ENCODE measurements at regions not wholly inside any gene's neighbourhood (a gene's known extent, or its start where the extent isn't known, plus 50 kb on each side); places are given as distances from the start of the nearest gene placed in this dataset.

DNA sequence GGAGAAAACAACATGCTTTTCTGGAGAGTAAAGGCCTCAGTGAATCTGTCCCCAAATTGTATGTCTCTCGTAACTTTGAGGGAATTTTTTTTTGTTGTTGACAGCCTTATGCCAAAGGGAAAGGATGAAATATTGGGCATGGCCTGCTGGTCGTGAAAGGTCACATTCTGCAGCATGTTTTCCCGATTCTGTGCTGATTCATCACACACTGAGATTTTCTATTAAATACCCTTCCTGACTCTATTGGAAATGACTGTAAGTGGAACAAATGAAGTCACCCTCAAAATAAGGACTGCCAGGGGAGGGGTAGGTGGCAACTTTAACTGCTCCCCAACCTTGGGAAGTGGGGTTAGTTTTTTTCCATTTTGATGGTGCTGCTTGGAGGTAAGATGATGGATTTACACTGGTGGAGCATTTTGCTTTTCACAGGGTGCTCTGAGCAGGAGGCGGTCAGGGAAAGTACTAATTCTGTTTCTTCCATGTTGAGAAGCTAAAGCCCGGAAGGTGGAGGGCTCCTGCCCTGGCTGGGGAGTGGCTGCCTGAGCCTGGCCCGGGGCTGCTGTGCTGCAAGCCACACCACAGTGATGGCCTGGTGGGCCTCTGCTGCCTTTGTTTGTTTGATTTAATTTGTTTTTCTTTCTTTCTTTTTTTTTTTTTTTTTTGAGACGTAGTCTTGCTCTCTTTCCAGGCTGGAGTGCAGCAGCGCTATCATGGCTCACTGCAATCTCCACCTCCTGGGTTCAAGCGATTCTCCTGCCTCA lies 116.8 kb upstream of the SPATA13 start:
- DNase-seq: no peak
- Histone ChIP-seq H3K9me3 (ENCODE audit: severe bottlenecking) (peaks cover 6% of the 10 kb centered on the region), H3K27ac (no peak overlapping the region), H3K36me3 (no peaks in the 10 kb centered on the region), H3K4me3 (ENCODE audit: low read depth, low read length) (no peak overlapping the region), H3K27me3 (ENCODE audit: insufficient read depth, low read depth, severe bottlenecking) (no peaks in the 10 kb centered on the region)
- TF ChIP-seq CTCF (IDR thresholded peaks at IDR 0.05; ENCODE audit: low read depth, low read length): no peak

DNA sequence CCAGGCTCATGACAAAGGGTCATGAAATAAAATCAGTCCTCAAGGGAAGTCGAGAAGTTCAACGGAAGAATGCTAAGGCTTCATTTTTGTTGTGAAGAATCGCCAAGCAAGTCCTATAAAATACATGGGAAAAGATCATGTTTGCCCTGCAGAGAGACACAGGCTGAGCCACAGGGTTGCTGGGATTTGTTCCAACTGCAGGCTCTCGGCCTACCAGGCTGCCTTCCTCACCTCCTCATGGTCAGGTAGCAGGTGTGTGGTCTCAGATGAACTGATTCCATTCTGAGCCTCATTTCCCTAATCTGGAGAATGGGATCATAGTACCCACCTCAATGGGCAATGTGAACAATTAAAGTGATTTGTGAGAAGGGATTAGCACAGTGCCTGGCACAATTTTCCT lies 114.9 kb upstream of the SPATA13 start:
- Histone ChIP-seq H3K27ac (no peak overlapping the region), H3K4me3 (ENCODE audit: low read depth, low read length) (no peak overlapping the region), H3K9me3 (ENCODE audit: severe bottlenecking) (peaks cover 6% of the 10 kb centered on the region), H3K27me3 (ENCODE audit: insufficient read depth, low read depth, severe bottlenecking) (no peaks in the 10 kb centered on the region), H3K36me3 (no peaks in the 10 kb centered on the region)
- DNase-seq: no peak
- TF ChIP-seq CTCF (IDR thresholded peaks at IDR 0.05; ENCODE audit: low read depth, low read length): no peak

DNA sequence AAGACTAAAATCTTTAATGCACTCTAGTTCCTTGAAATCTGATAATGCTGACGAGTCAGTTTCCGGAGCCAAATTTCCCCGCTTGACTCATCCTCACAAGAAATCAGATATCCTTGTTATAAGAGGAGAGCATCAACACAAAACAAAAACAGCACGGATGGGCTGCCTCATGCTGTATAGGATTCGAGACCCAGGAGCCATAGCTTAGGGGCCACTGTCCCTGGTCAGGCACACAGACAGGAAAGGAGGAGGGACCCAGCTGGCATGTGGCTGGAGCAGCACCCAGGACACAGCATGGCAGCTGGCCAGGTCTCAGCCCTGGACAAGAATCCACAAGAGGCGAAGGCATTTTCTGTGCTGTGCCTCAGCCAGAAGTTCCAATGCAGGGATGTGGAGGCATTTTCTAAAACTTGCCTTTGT lies 110.2 kb upstream of the SPATA13 start:
- no peak for DNase-seq
- peaks cover 6% of the 10 kb centered on the region for H3K9me3 ChIP-seq (ENCODE audit: severe bottlenecking)
- H3K27me3 ChIP-seq (ENCODE audit: insufficient read depth, low read depth, severe bottlenecking): no peaks in the 10 kb centered on the region
- H3K36me3 ChIP-seq: no peaks in the 10 kb centered on the region
- no peak overlapping the region for H3K27ac ChIP-seq
- TF ChIP-seq CTCF (IDR thresholded peaks at IDR 0.05; ENCODE audit: low read depth, low read length): no peak
- H3K4me3 ChIP-seq (ENCODE audit: low read depth, low read length): no peak overlapping the region

DNA sequence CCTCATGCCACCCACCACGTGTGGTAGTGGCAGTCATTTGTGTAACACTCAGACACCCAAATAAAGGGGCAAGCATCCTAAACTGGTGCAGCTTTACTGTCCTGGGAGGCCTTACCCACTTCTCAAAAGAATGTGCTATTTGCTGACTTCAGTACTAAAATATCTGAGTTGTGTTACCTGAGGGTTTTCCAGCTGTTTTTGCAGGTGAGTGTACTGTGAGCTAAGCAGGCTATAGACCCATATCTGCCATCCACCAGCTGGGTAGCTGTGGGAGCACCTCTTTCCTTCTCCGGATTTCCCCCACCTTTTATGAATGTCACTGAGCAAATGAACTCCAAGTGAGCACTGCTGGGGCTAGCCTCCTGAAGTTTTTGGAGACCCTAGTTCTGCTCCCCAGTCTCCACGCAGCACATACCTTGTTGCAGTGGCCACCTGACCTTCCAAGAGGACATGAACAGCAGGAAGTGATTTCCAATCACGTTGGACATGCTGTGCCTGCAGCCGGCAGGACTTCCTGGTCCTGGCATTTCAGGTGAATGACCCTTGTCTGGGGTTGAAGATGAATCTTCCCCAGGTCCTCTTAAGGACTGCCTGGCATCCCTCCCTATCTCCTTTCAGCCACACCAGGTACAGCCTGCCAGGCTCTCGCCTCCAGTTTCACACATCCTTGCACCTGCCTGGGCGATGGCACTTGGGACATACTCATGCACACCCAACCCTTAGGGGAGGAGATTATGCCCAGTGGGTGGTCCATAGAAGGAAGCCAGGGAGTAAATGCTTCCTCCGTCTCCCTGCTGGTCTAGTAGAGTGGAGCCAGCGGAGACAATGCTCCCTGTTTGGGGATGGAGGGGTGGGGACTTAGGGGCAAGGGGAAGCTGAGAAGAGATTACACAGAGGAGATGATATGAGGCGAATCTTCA lies 109.5 kb upstream of the SPATA13 start:
- Histone ChIP-seq H3K36me3 (no peaks in the 10 kb centered on the region), H3K27me3 (ENCODE audit: insufficient read depth, low read depth, severe bottlenecking) (no peaks in the 10 kb centered on the region), H3K27ac (no peak overlapping the region), H3K4me3 (ENCODE audit: low read depth, low read length) (no peak overlapping the region), H3K9me3 (ENCODE audit: severe bottlenecking) (peaks cover 6% of the 10 kb centered on the region)
- no peak for DNase-seq
- TF ChIP-seq CTCF (IDR thresholded peaks at IDR 0.05; ENCODE audit: low read depth, low read length): no peak

DNA sequence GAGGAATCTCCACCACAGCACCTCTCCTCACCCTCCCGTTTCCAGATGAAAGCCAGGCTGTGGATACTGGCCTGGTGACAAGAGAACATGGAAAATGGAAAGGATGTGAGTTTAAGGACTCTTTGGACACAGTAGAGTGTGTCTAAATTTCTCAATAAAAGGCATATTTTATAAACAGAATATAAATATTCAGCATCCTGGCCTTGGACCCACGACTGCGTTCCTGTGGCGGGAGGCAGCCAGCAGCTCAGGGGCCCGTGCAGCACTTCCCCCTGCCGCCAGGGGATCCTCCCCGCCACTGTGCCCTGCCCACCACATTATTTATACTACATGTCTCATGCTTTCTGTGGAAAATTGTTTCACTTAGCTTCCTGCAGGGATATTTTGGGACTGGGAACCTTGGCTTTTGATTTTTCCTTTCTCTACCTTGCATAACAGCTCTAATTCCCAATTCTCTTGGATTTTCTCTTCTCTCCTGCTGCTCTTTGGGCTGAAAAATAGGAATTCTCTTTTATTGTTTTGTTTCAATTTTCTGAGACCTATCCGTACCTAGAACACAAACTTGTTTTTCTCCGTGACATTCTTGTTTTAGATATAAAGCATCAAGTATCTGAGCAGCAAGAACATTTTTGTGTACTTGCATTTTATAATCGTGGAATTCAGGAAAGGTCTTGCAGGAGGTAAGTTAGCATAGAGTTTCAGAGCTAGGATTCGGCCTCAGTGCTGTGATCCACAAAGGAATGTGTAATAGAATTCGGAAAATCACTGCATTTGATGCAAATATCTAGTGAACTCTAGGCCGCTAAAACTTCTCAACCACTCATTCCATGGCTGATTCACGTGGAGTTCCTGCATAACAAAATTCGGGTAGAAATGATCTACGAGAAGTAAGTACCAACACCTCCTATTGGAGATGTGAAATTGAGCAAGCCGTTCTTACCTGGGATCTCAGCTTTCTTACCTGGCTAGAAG lies 107.7 kb upstream of the SPATA13 start:
- 0 out of 2 replicates have a peak, but pooled peaks have one; percentile 17 for TF ChIP-seq CTCF (IDR thresholded peaks at IDR 0.05; ENCODE audit: low read depth, low read length)
- H3K27ac ChIP-seq: no peak overlapping the region
- no peaks in the 10 kb centered on the region for H3K27me3 ChIP-seq (ENCODE audit: insufficient read depth, low read depth, severe bottlenecking)
- no peaks in the 10 kb centered on the region for H3K9me3 ChIP-seq (ENCODE audit: severe bottlenecking)
- no peak for DNase-seq
- H3K36me3 ChIP-seq: no peaks in the 10 kb centered on the region
- no peak overlapping the region for H3K4me3 ChIP-seq (ENCODE audit: low read depth, low read length)
